Spleen (tissue), 11 donors: ENCODE measurements at regions not wholly inside any gene's neighbourhood (a gene's known extent, or its start where the extent isn't known, plus 50 kb on each side); places are given as distances from the start of the nearest gene placed in this dataset.
A peak's percentile ranks its signal among the peaks of the same experiment; 100 is the strongest.
"Not testable (repeated sequence)": the region's sequence is repeated elsewhere in the genome, so short reads cannot be mapped to it uniquely, and the experiment has no call there.

Experiments used
- DNase-seq: peaks from one replicate; pipeline ENCODE4 v3.0.0-alpha.2; 2020
- H3K27ac ChIP-seq, 8 donors: fragments of 200-600 bp; sonication (generic) in 7 of 8; 1 replicate in 4 of 8; 2 replicates in 4 of 8; pipeline versions ENCODE4 v1.5.0 to v1.8.0; 2016 to 2021; ENCODE audit warnings: inconsistent platforms in 4 of 8, mild to moderate bottlenecking in 4 of 8, moderate library complexity in 1 of 8
- H3K27me3 ChIP-seq, 7 donors: fragments of 200-600 bp; sonication (generic) in 6 of 7; replicated peaks in 1 of 7; 1 replicate in 4 of 7; 2 replicates in 3 of 7; pipeline versions ENCODE4 v1.5.0 to v1.8.0; 2016 to 2021; ENCODE audit warnings: inconsistent platforms in 3 of 7, mild to moderate bottlenecking in 1 of 7
- H3K36me3 ChIP-seq, 6 donors: fragments of 200-600 bp; sonication (generic) in 5 of 6; 1 replicate in 4 of 6; 2 replicates in 2 of 6; pipeline versions ENCODE4 v1.5.0 to v1.8.0; 2016 to 2021; ENCODE audit warnings: inconsistent platforms in 2 of 6
- H3K4me1 ChIP-seq, 6 donors: fragments of 200-600 bp; sonication (generic) in 5 of 6; 1 replicate in 3 of 6; 2 replicates in 3 of 6; pipeline versions ENCODE4 v1.5.0 to v1.8.0; 2016 to 2021; ENCODE audit warnings: inconsistent platforms in 3 of 6
- H3K4me3 ChIP-seq, 8 donors: fragments of 200-600 bp; sonication (generic) in 7 of 8; 1 replicate in 4 of 8; 2 replicates in 4 of 8; pipeline versions ENCODE4 v1.5.0 to v1.8.0; 2016 to 2021; ENCODE audit warnings: inconsistent platforms in 4 of 8, mild to moderate bottlenecking in 4 of 8, moderate library complexity in 2 of 8
- H3K9me3 ChIP-seq, 8 donors: fragments of 200-600 bp; sonication (generic) in 7 of 8; 1 replicate in 4 of 8; 2 replicates in 4 of 8; pipeline versions ENCODE4 v1.5.0 to v1.8.0; 2016 to 2021; ENCODE audit warnings: inconsistent platforms in 4 of 8
- POLR2A ChIP-seq, 3 donors: fragments of 450-650 bp; IDR thresholded peaks; one replicate each; pipeline ENCODE4 v1.5.1; 2017; ENCODE audit warnings: antibody characterized with exemption in 3 of 3, mild to moderate bottlenecking in 1 of 3
- POLR2AphosphoS5 ChIP-seq, 3 donors: sonication (generic); formaldehyde crosslinking; IDR thresholded peaks; one replicate each; pipeline ENCODE4 v1.5.1; 2017; ENCODE audit warnings: antibody characterized with exemption in 3 of 3
- WGBS, 5 donors: extraction: QIAGEN DNeasy Blood & Tissue Kit in 3 of 5; methylation state at CpG; one replicate each; pipeline versions ENCODE4 v1.1.5 to v1.1.7; 2013 to 2018; 5-methylcytosine and 5-hydroxymethylcytosine counted together
- intact Hi-C: fragments of 100-400 bp; cut with DNase I; formaldehyde crosslinking; loops from one replicate; pipeline ENCODE4 v1.15.0; 2023; ENCODE audit warnings: low total_unique reads
- TF ChIP-seq, protein P1 (sequence below), 11 experiments: fragments of 200-600 bp in 7 of 11; fragments of 450-650 bp in 4 of 11; sonication (generic) in 4 of 11; IDR thresholded peaks in 8 of 11; conservative IDR thresholded peaks in 3 of 11; 1 replicate in 7 of 11; 2 replicates in 4 of 11; pipeline versions ENCODE4 v1.4.0 to v1.8.0; 2016 to 2021; ENCODE audit warnings: antibody characterized with exemption in 11 of 11, inconsistent platforms in 4 of 11, mild to moderate bottlenecking in 1 of 11
- donor health status: healthy with polysubstance abuse.
- donor health status: DM: no; HTN: no; CAD: no; lungs with moderate emphysema.
- donor health status: DM: no; HTN: no; CAD: no.
- donor health status: Bipolar disorder and iron deficiency.
- donor health status: healthy.
- donor health status: DM: no; HTN: no; CAD: no.
- donor health status: DM: yes; HTN: yes; CAD: no.

DNA sequence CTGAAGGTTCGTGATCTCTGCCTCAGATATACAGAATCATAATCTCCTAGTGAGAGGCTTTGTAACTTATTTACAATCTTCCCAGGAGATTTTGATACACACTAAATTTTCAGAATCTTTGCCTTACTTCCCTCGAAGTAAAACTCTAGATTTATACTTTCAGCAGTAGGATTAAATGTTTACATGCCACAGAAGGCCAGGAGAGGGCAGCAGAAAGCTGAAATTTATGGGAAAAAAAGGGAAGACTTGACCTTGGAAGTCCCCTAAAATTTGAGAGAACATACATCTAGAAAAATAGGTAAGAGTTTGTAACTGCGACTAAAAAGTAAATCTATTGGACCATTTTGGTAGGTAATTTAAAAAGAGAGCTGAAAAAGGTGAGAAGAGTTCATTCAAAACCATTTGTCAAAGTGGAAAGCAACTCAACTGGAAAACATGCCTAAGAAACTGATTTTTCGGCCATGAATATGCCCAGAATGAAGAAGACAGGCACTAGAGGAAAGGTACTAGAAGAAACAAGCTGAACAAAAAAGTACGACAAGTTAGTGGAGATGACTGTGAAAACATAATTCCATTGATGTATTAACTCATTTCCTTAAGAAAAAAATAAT is 242.0 kb upstream of the MDGA2 start:
- no peak overlapping the region for H3K27ac ChIP-seq
- H3K27me3 ChIP-seq, result no peaks in the 10 kb centered on the region
- no peaks in the 10 kb centered on the region for H3K9me3 ChIP-seq
- no peak for TF ChIP-seq POLR2AphosphoS5 (IDR thresholded peaks at IDR 0.05)
- TF ChIP-seq, protein P1, sequence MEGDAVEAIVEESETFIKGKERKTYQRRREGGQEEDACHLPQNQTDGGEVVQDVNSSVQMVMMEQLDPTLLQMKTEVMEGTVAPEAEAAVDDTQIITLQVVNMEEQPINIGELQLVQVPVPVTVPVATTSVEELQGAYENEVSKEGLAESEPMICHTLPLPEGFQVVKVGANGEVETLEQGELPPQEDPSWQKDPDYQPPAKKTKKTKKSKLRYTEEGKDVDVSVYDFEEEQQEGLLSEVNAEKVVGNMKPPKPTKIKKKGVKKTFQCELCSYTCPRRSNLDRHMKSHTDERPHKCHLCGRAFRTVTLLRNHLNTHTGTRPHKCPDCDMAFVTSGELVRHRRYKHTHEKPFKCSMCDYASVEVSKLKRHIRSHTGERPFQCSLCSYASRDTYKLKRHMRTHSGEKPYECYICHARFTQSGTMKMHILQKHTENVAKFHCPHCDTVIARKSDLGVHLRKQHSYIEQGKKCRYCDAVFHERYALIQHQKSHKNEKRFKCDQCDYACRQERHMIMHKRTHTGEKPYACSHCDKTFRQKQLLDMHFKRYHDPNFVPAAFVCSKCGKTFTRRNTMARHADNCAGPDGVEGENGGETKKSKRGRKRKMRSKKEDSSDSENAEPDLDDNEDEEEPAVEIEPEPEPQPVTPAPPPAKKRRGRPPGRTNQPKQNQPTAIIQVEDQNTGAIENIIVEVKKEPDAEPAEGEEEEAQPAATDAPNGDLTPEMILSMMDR (IDR thresholded peaks at IDR 0.05 in 8 of 11, conservative IDR thresholded peaks at IDR 0.05 in 3 of 11), result peak in 8 of 11 experiments; percentile 11 to 38 (median 26)
- DNase-seq, result no peak
- H3K4me3 ChIP-seq, result no peak overlapping the region
- intact Hi-C loops, result no loop called here
- H3K36me3 ChIP-seq, result no peaks in the 10 kb centered on the region
- H3K4me1 ChIP-seq, result no peaks in the 10 kb centered on the region
- WGBS, 5 donors, result 45 to 54% (median 48%) methylated on average over 5 of the region's 5 CpGs

DNA sequence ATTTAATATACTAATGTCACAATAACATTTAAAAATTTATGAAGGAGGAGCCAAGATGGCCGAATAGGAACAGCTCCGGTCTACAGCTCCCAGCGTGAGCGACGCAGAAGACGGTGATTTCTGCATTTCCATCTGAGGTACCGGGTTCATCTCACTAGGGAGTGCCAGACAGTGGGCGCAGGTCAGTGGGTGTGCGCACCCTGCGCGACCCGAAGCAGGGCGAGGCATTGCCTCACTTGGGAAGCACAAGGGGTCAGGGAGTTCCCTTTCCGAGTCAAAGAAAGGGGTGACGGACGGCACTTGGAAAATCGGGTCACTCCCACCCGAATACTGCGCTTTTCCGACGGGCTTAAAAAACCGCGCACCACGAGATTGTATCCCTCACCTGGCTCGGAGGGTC is 225.7 kb upstream of the MDGA2 start:
- H3K27me3 ChIP-seq, H3K27ac ChIP-seq, intact Hi-C loops, DNase-seq, H3K4me3 ChIP-seq, H3K4me1 ChIP-seq, H3K36me3 ChIP-seq: not testable (repeated sequence)
- peaks cover 0 to 19% (median 0%) of the 10 kb centered on the region in 8 donors for H3K9me3 ChIP-seq
- WGBS, 5 donors, result 87 to 97% (median 91%) methylated on average over 21 to 25 of the region's 25 CpGs

DNA sequence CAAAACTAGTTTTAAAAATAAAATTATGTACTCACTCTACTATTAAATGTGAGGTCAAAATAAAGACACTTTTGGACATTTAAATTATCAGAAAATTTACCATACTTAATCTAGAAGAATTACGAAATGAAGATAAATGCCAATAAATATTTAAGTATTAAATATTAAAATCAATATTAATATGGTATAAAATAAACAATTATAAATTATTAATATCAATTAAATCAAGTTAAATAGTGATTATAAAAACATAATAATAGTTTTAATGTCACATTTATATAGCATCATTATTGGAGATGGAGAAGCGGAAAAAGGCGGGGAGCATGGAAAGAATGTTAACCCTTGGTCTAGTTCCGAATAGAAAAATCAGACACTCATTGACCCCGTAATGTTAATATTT is 224.3 kb upstream of the MDGA2 start:
- no peaks in the 10 kb centered on the region for H3K4me1 ChIP-seq
- intact Hi-C loops, result no loop called here
- 67 to 72% (median 71%) methylated on average over 5 of the region's 5 CpGs for WGBS, 5 donors
- no peaks in the 10 kb centered on the region for H3K36me3 ChIP-seq
- no peaks in the 10 kb centered on the region for H3K27me3 ChIP-seq
- peaks cover 0 to 19% (median 0%) of the 10 kb centered on the region in 8 donors for H3K9me3 ChIP-seq
- no peak overlapping the region for H3K4me3 ChIP-seq
- TF ChIP-seq, protein P1 (IDR thresholded peaks at IDR 0.05 in 8 of 11, conservative IDR thresholded peaks at IDR 0.05 in 3 of 11), result no peak
- no peak overlapping the region for H3K27ac ChIP-seq
- DNase-seq, result no peak

DNA sequence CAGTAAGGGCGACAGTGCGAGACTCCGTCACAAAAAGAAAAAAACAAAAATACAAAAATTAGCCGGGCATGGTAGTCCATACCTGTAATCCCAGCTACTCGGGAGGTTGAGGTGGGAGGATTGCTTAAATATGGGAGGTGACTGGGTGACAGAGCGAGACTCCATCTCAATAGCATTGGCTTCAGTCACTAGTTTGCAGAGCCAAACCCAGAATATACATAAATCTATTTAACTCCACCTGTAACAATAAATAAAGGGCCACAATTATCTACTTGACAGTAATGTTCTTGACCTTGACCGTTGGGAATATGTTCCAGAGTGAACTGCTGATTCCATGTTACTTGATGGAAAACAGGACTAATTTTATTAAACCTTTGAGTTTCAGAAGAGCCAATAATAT is 198.9 kb upstream of the MDGA2 start:
- DNase-seq, result no peak
- Histone ChIP-seq H3K27me3 (no peaks in the 10 kb centered on the region), H3K4me3 (no peak overlapping the region), H3K27ac (no peak overlapping the region), H3K9me3 (peaks cover 0 to 6% (median 0%) of the 10 kb centered on the region in 8 donors), H3K36me3 (no peaks in the 10 kb centered on the region), H3K4me1 (no peaks in the 10 kb centered on the region)
- 84 to 92% (median 86%) methylated on average over 7 of the region's 7 CpGs for WGBS, 5 donors
- intact Hi-C loops, result no loop called here
- no peak for TF ChIP-seq POLR2AphosphoS5 (IDR thresholded peaks at IDR 0.05)
- TF ChIP-seq POLR2A (IDR thresholded peaks at IDR 0.05), result no peak
- TF ChIP-seq, protein P1 (IDR thresholded peaks at IDR 0.05 in 8 of 11, conservative IDR thresholded peaks at IDR 0.05 in 3 of 11), result no peak

DNA sequence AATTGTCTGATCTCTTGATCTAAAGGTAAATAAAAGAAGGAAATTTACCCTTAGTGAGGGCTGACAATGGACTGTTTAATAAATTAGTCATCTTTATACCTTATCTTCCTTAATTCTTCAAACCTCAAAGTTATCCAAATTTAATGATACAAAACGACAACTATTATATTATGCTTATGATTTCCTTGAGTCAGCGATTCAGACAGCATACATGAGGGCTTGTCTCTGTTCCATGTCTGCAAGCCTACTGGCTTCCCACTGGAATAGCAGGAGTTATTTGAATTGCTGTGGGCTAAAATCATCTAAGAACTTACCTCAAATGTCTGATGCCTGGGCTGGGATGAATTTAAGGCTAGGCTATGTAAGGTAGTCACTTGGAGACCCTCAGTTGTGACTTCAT is 197.2 kb upstream of the MDGA2 start:
- no peak for TF ChIP-seq POLR2A (IDR thresholded peaks at IDR 0.05)
- no peak for TF ChIP-seq POLR2AphosphoS5 (IDR thresholded peaks at IDR 0.05)
- TF ChIP-seq, protein P1 (IDR thresholded peaks at IDR 0.05 in 8 of 11, conservative IDR thresholded peaks at IDR 0.05 in 3 of 11), result no peak

More for the DNA sequence above, 197.2 kb upstream of the MDGA2 start:
- H3K27me3 ChIP-seq, result no peaks in the 10 kb centered on the region
- H3K4me3 ChIP-seq, result no peak overlapping the region
- peaks cover 0 to 4% (median 0%) of the 10 kb centered on the region in 8 donors for H3K9me3 ChIP-seq
- WGBS, 5 donors, result 86 to 91% (median 88%) methylated on average over 2 of the region's 2 CpGs
- H3K4me1 ChIP-seq, result no peaks in the 10 kb centered on the region
- H3K27ac ChIP-seq, result no peak overlapping the region
- DNase-seq, result no peak
- H3K36me3 ChIP-seq, result no peaks in the 10 kb centered on the region
- intact Hi-C loops, result no loop called here
